ENCODE measurements at regions not wholly inside any gene's neighbourhood (a gene's known extent, or its start where the extent isn't known, plus 50 kb on each side); places are given as distances from the start of the nearest gene placed in this dataset.

DNA sequence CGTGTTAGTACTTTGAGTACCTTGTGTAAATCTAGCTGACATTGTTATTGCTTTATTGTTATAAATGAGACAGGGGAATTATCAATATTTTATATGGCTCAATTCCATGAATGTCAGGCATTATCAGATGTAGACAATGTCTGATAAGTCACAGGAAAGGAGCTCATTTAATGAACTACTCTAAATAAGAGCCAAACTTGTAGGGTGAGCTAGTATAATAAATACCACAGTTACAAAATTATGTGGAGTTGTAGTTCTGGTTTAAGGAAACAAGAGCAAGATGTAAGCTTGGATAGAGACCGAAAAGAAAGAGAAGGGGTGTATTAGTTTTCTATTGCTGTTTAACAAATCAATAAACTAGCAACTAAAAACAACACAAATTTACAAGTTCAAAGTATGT, 891.8 kb upstream of the SLITRK1 start:
- Histone ChIP-seq H3K79me2 (ENCODE audit: low read length) (no peaks in the 10 kb centered on the region), H3K4me3 (ENCODE audit: low read length) (no peak overlapping the region)
- TF ChIP-seq CTCF (IDR thresholded peaks at IDR 0.05; ENCODE audit: low read depth, low read length) (no peak), EZH2phosphoT487 (IDR thresholded peaks at IDR 0.05; ENCODE audit: low read depth) (no peak)

GRCh38 chr13:84760956-84761355, 878.7 kb upstream of the SLITRK1 start:
- no peak for TF ChIP-seq CTCF (IDR thresholded peaks at IDR 0.05; ENCODE audit: low read depth, low read length)
- TF ChIP-seq EZH2phosphoT487 (IDR thresholded peaks at IDR 0.05; ENCODE audit: low read depth), result no peak
- Histone ChIP-seq H2AFZ (ENCODE audit: low read depth, low read length) (no peak overlapping the region), H3K27me3 (ENCODE audit: low read depth, low read length) (no peaks in the 10 kb centered on the region), H3K36me3 (replicated peaks; ENCODE audit: low read depth, low read length) (no peaks in the 10 kb centered on the region), H3K27ac (ENCODE audit: low read length) (no peak overlapping the region), H3K79me2 (ENCODE audit: low read length) (no peaks in the 10 kb centered on the region), H3K9me3 (ENCODE audit: insufficient read depth, low read length) (no peaks in the 10 kb centered on the region), H4K20me1 (ENCODE audit: insufficient read depth, low read length) (no peaks in the 10 kb centered on the region), H3K4me1 (ENCODE audit: low read length) (no peaks in the 10 kb centered on the region), H3K4me3 (ENCODE audit: low read length) (no peak overlapping the region), H3K4me2 (ENCODE audit: low read length) (no peak overlapping the region), H3K9ac (ENCODE audit: low read length) (no peak overlapping the region)

More for the DNA sequence above, 891.8 kb upstream of the SLITRK1 start:
- no peaks in the 10 kb centered on the region for H3K9me3 ChIP-seq (ENCODE audit: insufficient read depth, low read length)
- no peak overlapping the region for H2AFZ ChIP-seq (ENCODE audit: low read depth, low read length)
- H4K20me1 ChIP-seq (ENCODE audit: insufficient read depth, low read length), result no peaks in the 10 kb centered on the region
- H3K27ac ChIP-seq (ENCODE audit: low read length), result no peak overlapping the region
- H3K9ac ChIP-seq (ENCODE audit: low read length), result no peak overlapping the region
- no peaks in the 10 kb centered on the region for H3K27me3 ChIP-seq (ENCODE audit: low read depth, low read length)
- H3K4me2 ChIP-seq (ENCODE audit: low read length), result no peak overlapping the region
- H3K36me3 ChIP-seq (replicated peaks; ENCODE audit: low read depth, low read length), result no peaks in the 10 kb centered on the region
- H3K4me1 ChIP-seq (ENCODE audit: low read length), result no peaks in the 10 kb centered on the region

DNA sequence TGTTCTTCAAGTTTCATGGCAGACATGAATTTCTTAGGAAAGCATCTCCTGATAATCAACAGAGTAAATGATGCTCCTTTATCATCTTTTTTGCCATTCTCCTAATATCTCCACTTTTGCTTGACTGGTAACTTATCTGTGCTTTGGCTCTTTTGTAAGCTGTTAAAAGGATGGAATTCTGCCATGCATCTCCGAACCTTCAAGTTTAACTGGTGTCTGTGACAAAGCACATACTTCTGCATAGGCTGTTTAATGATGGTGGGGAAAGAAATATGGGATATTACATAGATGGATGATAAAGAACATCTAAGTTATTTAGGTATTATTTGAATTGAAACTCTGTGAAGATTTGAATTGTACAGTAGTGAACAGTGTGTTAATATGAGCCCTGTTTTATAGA, 866.9 kb upstream of the SLITRK1 start:
- TF ChIP-seq CTCF (IDR thresholded peaks at IDR 0.05; ENCODE audit: low read depth, low read length) (no peak), EZH2phosphoT487 (IDR thresholded peaks at IDR 0.05; ENCODE audit: low read depth) (no peak)
- H3K9ac ChIP-seq (ENCODE audit: low read length), result no peak overlapping the region
- no peaks in the 10 kb centered on the region for H3K9me3 ChIP-seq (ENCODE audit: insufficient read depth, low read length)
- no peaks in the 10 kb centered on the region for H4K20me1 ChIP-seq (ENCODE audit: insufficient read depth, low read length)
- no peak overlapping the region for H2AFZ ChIP-seq (ENCODE audit: low read depth, low read length)
- H3K4me3 ChIP-seq (ENCODE audit: low read length), result no peak overlapping the region
- H3K79me2 ChIP-seq (ENCODE audit: low read length), result no peaks in the 10 kb centered on the region
- no peaks in the 10 kb centered on the region for H3K36me3 ChIP-seq (replicated peaks; ENCODE audit: low read depth, low read length)
- H3K4me2 ChIP-seq (ENCODE audit: low read length), result no peak overlapping the region
- H3K27ac ChIP-seq (ENCODE audit: low read length), result no peak overlapping the region
- H3K4me1 ChIP-seq (ENCODE audit: low read length), result no peaks in the 10 kb centered on the region
- H3K27me3 ChIP-seq (ENCODE audit: low read depth, low read length), result no peaks in the 10 kb centered on the region

- Histone ChIP-seq H3K9ac (ENCODE audit: low read length) (no peak overlapping the region), H3K9me3 (ENCODE audit: insufficient read depth, low read length) (no peaks in the 10 kb centered on the region), H3K4me1 (ENCODE audit: low read length) (peaks cover 7% of the 10 kb centered on the region; the same call in 1 of the 2 replicates), H3K36me3 (replicated peaks; ENCODE audit: low read depth, low read length) (no peaks in the 10 kb centered on the region), H2AFZ (ENCODE audit: low read depth, low read length) (no peak overlapping the region), H3K4me2 (ENCODE audit: low read length) (no peak overlapping the region), H4K20me1 (ENCODE audit: insufficient read depth, low read length) (no peaks in the 10 kb centered on the region), H3K4me3 (ENCODE audit: low read length) (no peak overlapping the region), H3K27me3 (ENCODE audit: low read depth, low read length) (no peaks in the 10 kb centered on the region), H3K27ac (ENCODE audit: low read length) (no peak overlapping the region), H3K79me2 (ENCODE audit: low read length) (no peaks in the 10 kb centered on the region)
- TF ChIP-seq CTCF (IDR thresholded peaks at IDR 0.05; ENCODE audit: low read depth, low read length), result no peak
- no peak for TF ChIP-seq EZH2phosphoT487 (IDR thresholded peaks at IDR 0.05; ENCODE audit: low read depth)
Observed at GRCh38 chr13:84745051-84745551, 862.8 kb upstream of the SLITRK1 start.
